ENCODE measurements at regions not wholly inside any gene's neighbourhood (a gene's known extent, or its start where the extent isn't known, plus 50 kb on each side); places are given as distances from the start of the nearest gene placed in this dataset.
"Not testable (repeated sequence)": the region's sequence is repeated elsewhere in the genome, so short reads cannot be mapped to it uniquely, and the experiment has no call there.

DNA sequence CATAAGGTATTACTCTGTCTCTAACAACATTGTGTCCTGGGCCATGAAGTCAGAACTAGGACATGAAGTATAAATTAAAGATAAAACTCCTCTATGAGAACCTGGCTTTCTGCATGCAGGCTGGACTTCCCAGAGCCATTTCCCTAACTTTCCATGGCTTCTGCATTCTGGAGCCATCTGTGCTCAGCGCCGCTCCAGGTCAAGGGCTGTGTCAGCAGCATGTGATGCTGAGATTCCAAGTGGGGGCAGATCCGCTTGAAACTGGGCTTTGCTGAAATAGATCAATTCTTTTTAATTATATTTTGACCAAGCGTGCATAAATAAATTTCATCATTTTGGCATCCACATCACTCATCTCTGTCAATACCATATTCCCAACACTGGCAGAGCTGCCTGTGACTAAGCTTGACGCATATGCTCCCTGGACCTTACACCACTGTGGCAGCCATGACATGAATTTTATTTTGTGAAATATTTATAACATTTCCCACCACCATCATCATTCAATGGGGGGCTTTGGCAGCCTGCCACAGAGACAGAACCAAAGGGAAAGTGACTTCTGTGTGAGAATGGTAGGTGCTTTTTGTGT is 110.4 kb upstream of the KCNK1 start:
- no peak overlapping the region for H3K4me3 ChIP-seq (ENCODE audit: low read depth, low read length)
- TF ChIP-seq, protein P1, sequence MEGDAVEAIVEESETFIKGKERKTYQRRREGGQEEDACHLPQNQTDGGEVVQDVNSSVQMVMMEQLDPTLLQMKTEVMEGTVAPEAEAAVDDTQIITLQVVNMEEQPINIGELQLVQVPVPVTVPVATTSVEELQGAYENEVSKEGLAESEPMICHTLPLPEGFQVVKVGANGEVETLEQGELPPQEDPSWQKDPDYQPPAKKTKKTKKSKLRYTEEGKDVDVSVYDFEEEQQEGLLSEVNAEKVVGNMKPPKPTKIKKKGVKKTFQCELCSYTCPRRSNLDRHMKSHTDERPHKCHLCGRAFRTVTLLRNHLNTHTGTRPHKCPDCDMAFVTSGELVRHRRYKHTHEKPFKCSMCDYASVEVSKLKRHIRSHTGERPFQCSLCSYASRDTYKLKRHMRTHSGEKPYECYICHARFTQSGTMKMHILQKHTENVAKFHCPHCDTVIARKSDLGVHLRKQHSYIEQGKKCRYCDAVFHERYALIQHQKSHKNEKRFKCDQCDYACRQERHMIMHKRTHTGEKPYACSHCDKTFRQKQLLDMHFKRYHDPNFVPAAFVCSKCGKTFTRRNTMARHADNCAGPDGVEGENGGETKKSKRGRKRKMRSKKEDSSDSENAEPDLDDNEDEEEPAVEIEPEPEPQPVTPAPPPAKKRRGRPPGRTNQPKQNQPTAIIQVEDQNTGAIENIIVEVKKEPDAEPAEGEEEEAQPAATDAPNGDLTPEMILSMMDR (IDR thresholded peaks at IDR 0.05; ENCODE audit: borderline replicate concordance, insufficient read depth, low read depth, low read length), result no peak

DNA sequence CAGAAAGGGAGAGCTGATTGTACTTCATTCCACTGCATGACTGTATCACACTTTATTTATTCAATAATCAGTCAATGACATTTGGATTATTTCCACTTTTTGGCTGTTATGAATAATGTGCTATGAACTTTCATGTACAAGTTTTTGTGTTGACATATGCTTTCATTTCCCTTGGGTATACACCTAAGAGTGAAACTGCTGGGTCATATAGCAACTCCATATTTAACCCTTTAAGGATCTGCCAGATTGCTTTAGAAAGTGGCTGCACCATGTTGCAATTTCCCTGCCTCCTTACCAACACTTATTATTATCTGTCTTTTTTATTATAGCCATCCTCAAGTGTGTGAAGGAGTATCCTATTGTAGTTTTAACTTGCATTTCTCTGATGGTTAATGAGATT is 108.8 kb upstream of the KCNK1 start:
- H3K4me3 ChIP-seq (ENCODE audit: low read depth, low read length), result no peak overlapping the region
- TF ChIP-seq, protein P1 (IDR thresholded peaks at IDR 0.05; ENCODE audit: borderline replicate concordance, insufficient read depth, low read depth, low read length), result no peak

DNA sequence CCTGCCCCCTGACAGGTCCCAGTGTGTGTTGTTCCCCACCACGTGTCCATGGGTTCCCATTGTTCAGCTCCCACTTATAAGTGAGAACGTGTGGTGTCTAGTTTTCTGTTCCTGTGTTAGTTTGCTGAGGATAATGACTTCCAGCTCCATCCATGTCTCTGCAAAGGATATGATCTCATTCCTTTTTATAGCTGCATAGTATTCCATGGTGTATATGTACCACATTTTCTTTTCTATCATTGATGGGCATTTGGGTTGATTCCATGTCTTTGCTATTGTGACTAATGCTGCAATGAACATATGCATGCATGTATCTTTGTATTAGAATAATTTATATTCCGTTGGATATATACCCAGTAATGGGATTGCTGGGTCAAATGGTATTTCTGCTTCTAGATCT is 108.0 kb upstream of the KCNK1 start:
- H3K4me3 ChIP-seq (ENCODE audit: low read depth, low read length), result not testable (repeated sequence)

DNA sequence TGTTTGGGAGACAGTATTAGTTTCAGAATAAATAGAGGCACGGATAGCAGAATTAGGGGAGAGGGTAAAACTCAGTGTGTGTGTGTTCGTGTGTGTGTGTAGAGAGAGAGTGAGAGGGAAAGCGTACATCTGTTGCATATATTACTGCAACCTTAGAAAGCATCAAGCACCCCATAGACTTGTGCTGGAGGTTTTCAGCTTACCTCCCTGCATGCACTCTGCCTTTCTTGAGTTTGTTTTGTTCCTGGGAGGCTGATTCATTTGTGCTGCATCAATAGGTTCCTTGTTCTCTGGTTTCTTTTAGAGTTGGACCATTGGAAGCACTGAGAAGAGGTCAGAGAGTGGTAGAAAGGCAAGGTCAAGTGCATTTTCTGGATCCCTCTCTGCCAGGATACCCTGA is 104.4 kb upstream of the KCNK1 start:
- H3K4me3 ChIP-seq (ENCODE audit: low read depth, low read length), result no peak overlapping the region
- TF ChIP-seq, protein P1 (IDR thresholded peaks at IDR 0.05; ENCODE audit: borderline replicate concordance, insufficient read depth, low read depth, low read length), result no peak

DNA sequence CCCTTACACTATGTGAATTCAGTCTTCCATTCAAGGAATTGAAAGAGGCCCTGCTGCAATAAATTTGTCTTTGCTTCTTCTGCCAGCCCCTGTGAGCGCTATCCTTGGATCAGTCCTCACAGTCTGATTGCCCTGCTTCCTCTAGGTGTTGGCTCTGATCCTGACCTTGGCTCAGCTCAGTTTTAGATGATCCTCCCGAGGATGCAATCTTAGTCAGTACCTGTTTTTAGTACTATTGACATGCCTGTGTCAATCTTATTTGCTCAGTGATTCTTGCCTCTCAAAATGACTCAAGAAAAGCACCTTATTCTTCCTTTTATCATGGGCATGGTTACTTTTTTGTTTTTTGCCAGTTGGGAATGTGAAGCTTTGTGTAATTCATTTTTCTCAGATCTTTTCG is 101.4 kb upstream of the KCNK1 start:
- TF ChIP-seq, protein P1 (IDR thresholded peaks at IDR 0.05; ENCODE audit: borderline replicate concordance, insufficient read depth, low read depth, low read length), result no peak
- no peak overlapping the region for H3K4me3 ChIP-seq (ENCODE audit: low read depth, low read length)

DNA sequence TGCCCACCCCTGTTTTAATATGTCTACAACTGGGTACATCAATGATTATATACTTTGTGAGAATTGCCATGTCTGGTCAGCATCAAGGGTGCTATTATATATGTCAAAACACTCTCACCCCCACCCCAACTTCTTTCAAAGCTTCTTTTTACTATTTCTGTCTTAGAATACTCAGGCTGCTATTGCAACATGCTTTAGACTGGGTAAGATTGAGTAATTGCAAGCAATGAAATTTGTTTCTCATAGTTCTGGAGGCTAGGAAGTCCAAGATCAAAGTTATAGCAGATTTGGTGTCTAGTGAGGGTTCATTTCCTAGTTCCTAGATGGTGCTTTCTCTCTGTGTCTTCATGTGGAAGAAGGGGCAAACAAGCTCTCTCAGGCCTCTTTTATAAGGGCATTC is 100.5 kb upstream of the KCNK1 start:
- H3K4me3 ChIP-seq (ENCODE audit: low read depth, low read length), result no peak overlapping the region
- TF ChIP-seq, protein P1 (IDR thresholded peaks at IDR 0.05; ENCODE audit: borderline replicate concordance, insufficient read depth, low read depth, low read length), result no peak

DNA sequence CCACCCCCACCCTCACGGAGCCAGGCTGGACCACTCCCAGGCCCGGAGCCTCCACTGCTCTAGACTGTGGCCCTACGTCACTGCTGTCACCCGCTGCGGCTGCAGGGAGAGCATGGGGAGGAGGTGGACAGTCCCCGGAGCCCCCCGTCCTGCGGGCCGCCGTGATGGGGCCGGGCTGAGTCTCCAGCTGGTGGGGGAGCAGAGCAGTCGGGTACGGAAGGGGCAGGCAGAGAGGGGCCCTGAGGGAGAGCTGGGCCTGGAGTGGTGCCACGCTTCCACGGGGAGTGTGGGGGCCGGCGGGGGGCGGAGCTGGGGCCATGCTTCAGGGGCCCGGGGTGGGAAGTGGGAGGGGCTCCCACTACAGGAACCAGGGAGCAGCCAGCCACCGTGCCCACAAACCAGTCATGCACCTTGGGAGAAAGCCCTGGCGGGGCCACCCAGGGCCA is 98.9 kb upstream of the KCNK1 start:
- no peak overlapping the region for H3K4me3 ChIP-seq (ENCODE audit: low read depth, low read length)
- TF ChIP-seq, protein P1 (IDR thresholded peaks at IDR 0.05; ENCODE audit: borderline replicate concordance, insufficient read depth, low read depth, low read length), result no peak

DNA sequence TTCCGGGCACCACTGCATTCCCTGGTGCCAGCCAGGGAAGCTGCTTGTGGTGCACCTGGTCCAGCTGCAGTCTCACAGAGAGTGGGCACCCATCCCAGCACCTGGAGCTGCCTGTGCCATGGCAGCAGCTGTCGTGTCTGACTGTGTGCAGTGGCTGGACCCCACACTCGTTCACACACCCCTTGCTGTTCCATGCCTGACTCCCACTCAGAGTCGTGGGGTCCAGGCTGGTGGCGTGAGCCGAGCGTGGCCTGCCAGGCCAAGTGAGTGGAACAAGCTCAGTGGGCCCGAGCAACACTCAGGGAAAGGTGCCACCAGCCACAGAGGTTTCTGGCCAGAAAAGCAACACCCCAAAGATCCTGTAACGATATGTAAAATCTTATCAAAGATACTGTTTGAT is 97.2 kb upstream of the KCNK1 start:
- TF ChIP-seq, protein P1 (IDR thresholded peaks at IDR 0.05; ENCODE audit: borderline replicate concordance, insufficient read depth, low read depth, low read length), result no peak

More for the DNA sequence above, 97.2 kb upstream of the KCNK1 start:
- no peak overlapping the region for H3K4me3 ChIP-seq (ENCODE audit: low read depth, low read length)
